GM12878 (cell line): ENCODE measurements at regions not wholly inside any gene's neighbourhood (a gene's known extent, or its start where the extent isn't known, plus 50 kb on each side); places are given as distances from the start of the nearest gene placed in this dataset.

Experiments used
- ATAC-seq: fragments of 200-7000 bp; cut with Tn5 transposase; 3 replicates; pipeline ENCODE4 v1.9.1; 2020; ENCODE audit warnings: mild to moderate bottlenecking, moderate library complexity
- BruUV-seq: library from RNA; stranded (reverse); fragments of 400-500 nt; replicated peaks from 2 replicates; lab custom pipeline; 2021; lab: Mats Ljungman, UMichigan
- CTCF ChIA-PET: fragments of 300-600 bp; sonication (Branson Sonifier 250); formaldehyde crosslinking; extraction: SDS; loops from one replicate; lab custom pipeline; 2021; ENCODE audit warnings: inconsistent platforms; lab: Yijun Ruan, JAX
- POLR2A ChIA-PET: fragments of 350-600 bp; formaldehyde crosslinking; extraction: SDS; loops from one replicate; lab custom pipeline; 2021; ENCODE audit warnings: inconsistent platforms; lab: Charles Lee
- RAD21 ChIA-PET: fragments of 300-600 bp; sonication (Branson Sonifier 250); formaldehyde crosslinking; loops from one replicate; lab custom pipeline; 2023; ENCODE audit warnings: antibody characterized with exemption; ENCODE audit not compliant: unreplicated experiment; lab: Charles Lee
- SMC1A ChIA-PET: fragments of 300-600 bp; sonication (Branson Sonifier 250); formaldehyde crosslinking; loops from one replicate; lab custom pipeline; 2023; ENCODE audit not compliant: unreplicated experiment, uncharacterized antibody; lab: Charles Lee
- DNase-seq: peaks from one replicate; pipeline ENCODE4 v3.0.0-alpha.2; 2011; ENCODE audit warnings: low read depth, low spot score
- FAIRE-seq: peaks from 3 replicates; lab custom pipeline; 2011; peaks lifted over from hg19 to GRCh38; lab: Jason Lieb, UNC
- H2AFZ ChIP-seq: 2 replicates; pipeline ENCODE4 v1.6.0; 2011; ENCODE audit warnings: low read depth, low read length, control low read depth; ENCODE audit not compliant: control insufficient read depth
- H3K27ac ChIP-seq: 2 replicates; pipeline ENCODE4 v1.5.1; 2011; ENCODE audit warnings: control low read depth; ENCODE audit not compliant: control insufficient read depth, insufficient read depth
- H3K27me3 ChIP-seq, 2 experiments: replicated peaks in 1 of 2; 2 replicates each; pipeline versions ENCODE4 v1.6.0 to v1.6.1; 2011; ENCODE audit warnings: low read length in 1 of 2; ENCODE audit not compliant: control insufficient read depth in 2 of 2, insufficient read depth in 2 of 2
- H3K36me3 ChIP-seq, 2 experiments: 2 replicates each; pipeline ENCODE4 v1.5.1; 2011; ENCODE audit warnings: low read length in 1 of 2; ENCODE audit not compliant: control insufficient read depth in 2 of 2, insufficient read depth in 2 of 2
- H3K4me1 ChIP-seq: 2 replicates; pipeline ENCODE4 v1.6.1; 2011; ENCODE audit warnings: mild to moderate bottlenecking, low read length, moderate library complexity, mixed read lengths; ENCODE audit not compliant: control insufficient read depth, insufficient read depth
- H3K4me2 ChIP-seq: 2 replicates; pipeline ENCODE4 v1.6.0; 2011; ENCODE audit warnings: control low read depth; ENCODE audit not compliant: control insufficient read depth, insufficient read depth
- H3K4me3 ChIP-seq: fragments of 200-600 bp; sonication (generic); 2 replicates; pipeline ENCODE4 v1.5.1; 2016
- H3K79me2 ChIP-seq: 2 replicates; pipeline ENCODE4 v1.6.0; 2011; ENCODE audit warnings: low read length; ENCODE audit not compliant: control insufficient read depth, insufficient read depth
- H3K9ac ChIP-seq: 2 replicates; pipeline ENCODE4 v1.8.0; 2011; ENCODE audit warnings: low read length, control low read depth, mixed read lengths; ENCODE audit not compliant: control insufficient read depth, insufficient read depth
- H3K9me3 ChIP-seq: replicated peaks from 3 replicates; pipeline ENCODE4 v1.5.1; 2011; ENCODE audit warnings: mild to moderate bottlenecking, low read length; ENCODE audit not compliant: control insufficient read depth, insufficient read depth
- H4K20me1 ChIP-seq: 2 replicates; pipeline ENCODE4 v1.6.0; 2011; ENCODE audit not compliant: control insufficient read depth, insufficient read depth
- BRCA1 ChIP-seq: IDR thresholded peaks from 2 replicates; pipeline ENCODE4 v1.6.1; 2011; ENCODE audit warnings: low read depth, low read length, improper control_type of control experiment
- CHD2 ChIP-seq: IDR thresholded peaks from 2 replicates; pipeline ENCODE4 v1.6.1; 2011; ENCODE audit warnings: low read depth, low read length, improper control_type of control experiment, borderline replicate concordance
- JUNB ChIP-seq: IDR thresholded peaks from 2 replicates; pipeline ENCODE4 v1.6.1; 2016; ENCODE audit warnings: antibody characterized with exemption, mild to moderate bottlenecking
- KAT2A ChIP-seq: conservative IDR thresholded peaks from 2 replicates; pipeline ENCODE4 v1.6.1; 2011; ENCODE audit warnings: low read depth, low read length; ENCODE audit not compliant: control insufficient read depth
- MTA2 ChIP-seq: fragments of 450-650 bp; IDR thresholded peaks from 2 replicates; pipeline ENCODE4 v1.6.1; 2016; ENCODE audit warnings: low read depth, mild to moderate bottlenecking, moderate library complexity
- MTA3 ChIP-seq: IDR thresholded peaks from 2 replicates; pipeline ENCODE4 v1.6.1; 2012; ENCODE audit warnings: low read length, inconsistent platforms, borderline replicate concordance
- NFYA ChIP-seq: IDR thresholded peaks from 2 replicates; pipeline ENCODE4 v1.6.1; 2011; ENCODE audit warnings: low read depth, mild to moderate bottlenecking, low read length, improper control_type of control experiment, borderline replicate concordance
- RELA ChIP-seq: fragments of 450-650 bp; IDR thresholded peaks from 2 replicates; pipeline ENCODE4 v1.8.0; 2014; ENCODE audit warnings: borderline replicate concordance; ENCODE audit not compliant: partially characterized antibody
- SREBF1 ChIP-seq: IDR thresholded peaks from 2 replicates; pipeline ENCODE4 v1.6.1; 2012; ENCODE audit warnings: mild to moderate bottlenecking, low read length
- STAT3 ChIP-seq: IDR thresholded peaks from 2 replicates; pipeline ENCODE4 v1.6.1; 2011; ENCODE audit warnings: low read depth, low read length, improper control_type of control experiment
- SUPT20H ChIP-seq: IDR thresholded peaks from 2 replicates; pipeline ENCODE4 v1.6.1; 2011; ENCODE audit warnings: low read depth, mild to moderate bottlenecking, low read length, moderate library complexity, borderline replicate concordance; ENCODE audit not compliant: control insufficient read depth
- WGBS: methylation state at CpG from one replicate; pipeline ENCODE4 v1.1.6; 2016; ENCODE audit warnings: low lambda C conversion rate; ENCODE audit not compliant: insufficient replicate concordance, insufficient coverage; ENCODE audit errors: missing lambda C conversion rate; 5-methylcytosine and 5-hydroxymethylcytosine counted together
- in situ Hi-C: fragments of 300-500 bp; cut with MboI; formaldehyde crosslinking; loops from 9 replicates; pipeline ENCODE4 v1.14.3; 2018; ENCODE audit warnings: mixed read lengths
- intact Hi-C: fragments of 100-400 bp; cut with micrococcal nuclease; formaldehyde crosslinking; loops from one replicate; pipeline ENCODE4 v1.14.2; 2022; ENCODE audit not compliant: unreplicated experiment
- TF ChIP-seq, protein P1 (sequence below): fragments of 150-350 bp; IDR thresholded peaks from 2 replicates; pipeline ENCODE4 v1.6.1; 2016; ENCODE audit warnings: low read depth, low read length

DNA sequence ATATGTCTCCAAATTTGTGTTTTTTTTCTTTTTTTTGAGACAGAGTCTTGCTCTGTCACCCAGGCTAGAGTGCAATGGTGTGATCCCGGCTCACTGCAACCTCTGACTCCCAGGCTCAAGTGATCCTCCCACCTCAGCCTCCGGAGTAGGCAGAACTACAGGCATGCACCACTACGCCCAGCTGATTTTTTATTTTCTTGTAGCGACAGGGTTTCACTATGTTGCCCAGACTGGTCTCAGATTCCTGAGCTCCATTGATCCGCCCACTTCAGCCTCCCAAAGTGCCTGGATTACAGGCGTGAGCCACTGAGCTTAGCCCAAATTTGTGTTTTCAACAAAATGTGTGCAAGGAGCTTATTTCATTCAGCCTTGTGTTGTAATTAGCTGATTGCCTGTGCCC, 59.0 kb upstream of the IFFO2 start:
- Histone ChIP-seq H3K27me3 (no peaks in the 10 kb centered on the region; a peak in 2 of 4 replicates), H3K4me1 (peaks cover 6% of the 10 kb centered on the region), H3K36me3 (no peaks in the 10 kb centered on the region), H2AFZ (no peak overlapping the region), H3K9me3 (no peaks in the 10 kb centered on the region), H3K4me3 (no peak overlapping the region), H4K20me1 (no peaks in the 10 kb centered on the region), H3K9ac (no peak overlapping the region), H3K4me2 (no peak overlapping the region), H3K27ac (no peak overlapping the region), H3K79me2 (no peaks in the 10 kb centered on the region)
- CTCF ChIA-PET: interaction anchor here (0.6 kb wide), 1 partner anchor 9 kb away, joined by 3 read pairs; no protein-coding TSS in a partner anchor
- RAD21 ChIA-PET: no interaction called here
- FAIRE-seq: no peak
- SMC1A ChIA-PET: interaction anchor here (1.3 to 2.2 kb wide), 2 partner anchors 9 to 103 kb away, joined by 3 to 8 read pairs; no protein-coding TSS in a partner anchor
- BruUV-seq: no TSS peak
- TF ChIP-seq MTA2 (no peak), STAT3 (no peak), NFYA (no peak), BRCA1 (no peak), SREBF1 (no peak), SUPT20H (no peak), RELA (no peak), CHD2 (no peak), KAT2A (no peak), JUNB (no peak), MTA3 (no peak)
- TF ChIP-seq, protein P1, sequence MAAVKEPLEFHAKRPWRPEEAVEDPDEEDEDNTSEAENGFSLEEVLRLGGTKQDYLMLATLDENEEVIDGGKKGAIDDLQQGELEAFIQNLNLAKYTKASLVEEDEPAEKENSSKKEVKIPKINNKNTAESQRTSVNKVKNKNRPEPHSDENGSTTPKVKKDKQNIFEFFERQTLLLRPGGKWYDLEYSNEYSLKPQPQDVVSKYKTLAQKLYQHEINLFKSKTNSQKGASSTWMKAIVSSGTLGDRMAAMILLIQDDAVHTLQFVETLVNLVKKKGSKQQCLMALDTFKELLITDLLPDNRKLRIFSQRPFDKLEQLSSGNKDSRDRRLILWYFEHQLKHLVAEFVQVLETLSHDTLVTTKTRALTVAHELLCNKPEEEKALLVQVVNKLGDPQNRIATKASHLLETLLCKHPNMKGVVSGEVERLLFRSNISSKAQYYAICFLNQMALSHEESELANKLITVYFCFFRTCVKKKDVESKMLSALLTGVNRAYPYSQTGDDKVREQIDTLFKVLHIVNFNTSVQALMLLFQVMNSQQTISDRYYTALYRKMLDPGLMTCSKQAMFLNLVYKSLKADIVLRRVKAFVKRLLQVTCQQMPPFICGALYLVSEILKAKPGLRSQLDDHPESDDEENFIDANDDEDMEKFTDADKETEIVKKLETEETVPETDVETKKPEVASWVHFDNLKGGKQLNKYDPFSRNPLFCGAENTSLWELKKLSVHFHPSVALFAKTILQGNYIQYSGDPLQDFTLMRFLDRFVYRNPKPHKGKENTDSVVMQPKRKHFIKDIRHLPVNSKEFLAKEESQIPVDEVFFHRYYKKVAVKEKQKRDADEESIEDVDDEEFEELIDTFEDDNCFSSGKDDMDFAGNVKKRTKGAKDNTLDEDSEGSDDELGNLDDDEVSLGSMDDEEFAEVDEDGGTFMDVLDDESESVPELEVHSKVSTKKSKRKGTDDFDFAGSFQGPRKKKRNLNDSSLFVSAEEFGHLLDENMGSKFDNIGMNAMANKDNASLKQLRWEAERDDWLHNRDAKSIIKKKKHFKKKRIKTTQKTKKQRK: no peak
- intact Hi-C loops: no loop called here
- WGBS: 66% methylated on average over 6 of the region's 6 CpGs
- no peak for DNase-seq
- no peak for ATAC-seq
- POLR2A ChIA-PET: interaction anchor here (0.6 kb wide), 1 partner anchor 10 kb away, joined by 3 read pairs; no protein-coding TSS in a partner anchor
- in situ Hi-C loops: no loop called here
